PC-9 (cell line): ENCODE measurements at regions not wholly inside any gene's neighbourhood (a gene's known extent, or its start where the extent isn't known, plus 50 kb on each side); places are given as distances from the start of the nearest gene placed in this dataset.

Experiments used
- EZH2 ChIP-seq: fragments of 200-600 bp; sonication (generic); IDR thresholded peaks from 2 replicates; pipeline ENCODE4 v1.8.0; 2017; ENCODE audit warnings: antibody characterized with exemption, low read depth
- TF ChIP-seq, protein P1 (sequence below): fragments of 200-600 bp; sonication (generic); conservative IDR thresholded peaks from 2 replicates; pipeline ENCODE4 v1.6.1; 2017; ENCODE audit warnings: mixed run types, antibody characterized with exemption, mild to moderate bottlenecking, moderate library complexity

DNA sequence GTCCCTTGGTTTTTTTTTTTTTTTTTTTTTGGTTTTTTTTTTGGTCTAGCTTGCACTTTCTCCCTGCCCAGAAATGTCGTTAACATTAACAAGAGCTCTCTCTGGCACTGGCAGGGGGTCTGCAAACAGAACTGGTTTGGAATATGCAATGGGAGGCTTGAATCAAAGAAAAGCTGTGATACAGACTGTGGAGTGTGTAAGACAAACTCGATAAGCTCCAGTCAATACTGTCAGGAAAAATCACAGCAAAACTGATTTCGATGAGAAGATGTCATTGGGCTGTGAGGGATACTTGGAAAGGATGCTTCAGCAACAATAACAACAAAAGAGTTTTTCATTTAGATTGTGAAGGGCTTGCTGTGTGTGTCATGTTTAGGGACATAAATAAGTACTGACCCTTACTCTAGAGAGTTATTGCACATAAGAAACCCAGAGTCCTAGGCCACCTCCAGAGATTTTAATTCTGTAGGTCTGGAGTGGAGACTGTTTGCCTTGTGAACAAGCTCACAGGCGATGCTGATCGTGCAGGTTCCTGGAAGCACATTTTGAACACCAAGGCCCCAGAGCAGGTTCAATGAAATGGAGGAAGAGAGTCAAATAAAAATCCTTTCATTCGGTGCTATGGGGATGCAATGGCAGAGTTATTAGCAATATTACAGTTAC lies 470.7 kb upstream of the RBFOX1 start:
- TF ChIP-seq, protein P1, sequence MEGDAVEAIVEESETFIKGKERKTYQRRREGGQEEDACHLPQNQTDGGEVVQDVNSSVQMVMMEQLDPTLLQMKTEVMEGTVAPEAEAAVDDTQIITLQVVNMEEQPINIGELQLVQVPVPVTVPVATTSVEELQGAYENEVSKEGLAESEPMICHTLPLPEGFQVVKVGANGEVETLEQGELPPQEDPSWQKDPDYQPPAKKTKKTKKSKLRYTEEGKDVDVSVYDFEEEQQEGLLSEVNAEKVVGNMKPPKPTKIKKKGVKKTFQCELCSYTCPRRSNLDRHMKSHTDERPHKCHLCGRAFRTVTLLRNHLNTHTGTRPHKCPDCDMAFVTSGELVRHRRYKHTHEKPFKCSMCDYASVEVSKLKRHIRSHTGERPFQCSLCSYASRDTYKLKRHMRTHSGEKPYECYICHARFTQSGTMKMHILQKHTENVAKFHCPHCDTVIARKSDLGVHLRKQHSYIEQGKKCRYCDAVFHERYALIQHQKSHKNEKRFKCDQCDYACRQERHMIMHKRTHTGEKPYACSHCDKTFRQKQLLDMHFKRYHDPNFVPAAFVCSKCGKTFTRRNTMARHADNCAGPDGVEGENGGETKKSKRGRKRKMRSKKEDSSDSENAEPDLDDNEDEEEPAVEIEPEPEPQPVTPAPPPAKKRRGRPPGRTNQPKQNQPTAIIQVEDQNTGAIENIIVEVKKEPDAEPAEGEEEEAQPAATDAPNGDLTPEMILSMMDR, result no peak
- TF ChIP-seq EZH2, result no peak
